ENCODE measurements at regions not wholly inside any gene's neighbourhood (a gene's known extent, or its start where the extent isn't known, plus 50 kb on each side); places are given as distances from the start of the nearest gene placed in this dataset.

DNA sequence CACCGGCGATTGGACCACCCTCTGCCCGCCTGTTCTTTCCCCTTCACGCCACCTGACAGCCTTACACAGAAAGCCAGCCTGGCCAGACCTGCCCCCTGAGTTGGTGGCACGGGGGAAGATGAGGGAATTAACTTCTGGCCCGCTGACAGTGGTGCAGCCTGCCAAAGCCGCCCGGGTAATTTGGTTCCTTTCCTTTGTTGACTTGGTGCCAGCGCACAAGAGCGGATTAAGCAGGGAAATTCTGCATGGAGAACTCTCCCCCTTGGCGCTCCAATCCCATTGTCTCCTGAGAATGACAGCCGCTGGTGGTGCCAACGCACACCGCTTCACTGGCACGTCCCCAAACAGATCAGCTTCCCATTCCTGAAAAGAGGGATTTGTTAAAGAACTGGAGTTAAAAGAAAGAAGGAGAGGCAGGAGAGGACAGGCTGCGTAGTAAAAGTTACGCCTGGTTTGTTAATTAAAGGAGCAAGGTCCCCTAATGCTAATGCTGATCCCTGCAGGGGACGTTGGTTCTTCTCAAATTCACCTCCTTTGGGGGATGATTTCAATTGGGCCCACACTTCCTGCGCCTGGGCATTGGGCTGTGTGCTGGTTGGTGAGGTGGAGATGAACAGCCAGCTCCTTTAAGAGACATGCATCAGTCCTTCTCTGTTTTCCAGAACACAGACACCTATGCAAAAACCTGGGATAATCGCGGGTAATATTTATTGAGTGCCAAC, 286.8 kb downstream of the MYCN start:
- TF ChIP-seq ZBTB17 (tag by site-specific recombination; IDR thresholded peaks at IDR 0.05) (no peak), HOXD13 (CRISPR knock-in tag; IDR thresholded peaks at IDR 0.05; ENCODE audit: borderline replicate concordance) (no peak), ZNF624 (tag by site-specific recombination; IDR thresholded peaks at IDR 0.05) (no peak), ZBTB7A (tag by site-specific recombination; IDR thresholded peaks at IDR 0.05; ENCODE audit: low read depth) (no peak), ZNF391 (tag by site-specific recombination; IDR thresholded peaks at IDR 0.05; ENCODE audit: borderline replicate concordance, low read depth) (no peak), SALL2 (tag by site-specific recombination; IDR thresholded peaks at IDR 0.05; ENCODE audit: borderline replicate concordance) (no peak), MYNN (tag by site-specific recombination; IDR thresholded peaks at IDR 0.05; ENCODE audit: borderline replicate concordance) (no peak)
- TF ChIP-seq, protein P1, sequence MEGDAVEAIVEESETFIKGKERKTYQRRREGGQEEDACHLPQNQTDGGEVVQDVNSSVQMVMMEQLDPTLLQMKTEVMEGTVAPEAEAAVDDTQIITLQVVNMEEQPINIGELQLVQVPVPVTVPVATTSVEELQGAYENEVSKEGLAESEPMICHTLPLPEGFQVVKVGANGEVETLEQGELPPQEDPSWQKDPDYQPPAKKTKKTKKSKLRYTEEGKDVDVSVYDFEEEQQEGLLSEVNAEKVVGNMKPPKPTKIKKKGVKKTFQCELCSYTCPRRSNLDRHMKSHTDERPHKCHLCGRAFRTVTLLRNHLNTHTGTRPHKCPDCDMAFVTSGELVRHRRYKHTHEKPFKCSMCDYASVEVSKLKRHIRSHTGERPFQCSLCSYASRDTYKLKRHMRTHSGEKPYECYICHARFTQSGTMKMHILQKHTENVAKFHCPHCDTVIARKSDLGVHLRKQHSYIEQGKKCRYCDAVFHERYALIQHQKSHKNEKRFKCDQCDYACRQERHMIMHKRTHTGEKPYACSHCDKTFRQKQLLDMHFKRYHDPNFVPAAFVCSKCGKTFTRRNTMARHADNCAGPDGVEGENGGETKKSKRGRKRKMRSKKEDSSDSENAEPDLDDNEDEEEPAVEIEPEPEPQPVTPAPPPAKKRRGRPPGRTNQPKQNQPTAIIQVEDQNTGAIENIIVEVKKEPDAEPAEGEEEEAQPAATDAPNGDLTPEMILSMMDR (tag by site-specific recombination; IDR thresholded peaks at IDR 0.05) = no peak
- TF ChIP-seq, protein P2, sequence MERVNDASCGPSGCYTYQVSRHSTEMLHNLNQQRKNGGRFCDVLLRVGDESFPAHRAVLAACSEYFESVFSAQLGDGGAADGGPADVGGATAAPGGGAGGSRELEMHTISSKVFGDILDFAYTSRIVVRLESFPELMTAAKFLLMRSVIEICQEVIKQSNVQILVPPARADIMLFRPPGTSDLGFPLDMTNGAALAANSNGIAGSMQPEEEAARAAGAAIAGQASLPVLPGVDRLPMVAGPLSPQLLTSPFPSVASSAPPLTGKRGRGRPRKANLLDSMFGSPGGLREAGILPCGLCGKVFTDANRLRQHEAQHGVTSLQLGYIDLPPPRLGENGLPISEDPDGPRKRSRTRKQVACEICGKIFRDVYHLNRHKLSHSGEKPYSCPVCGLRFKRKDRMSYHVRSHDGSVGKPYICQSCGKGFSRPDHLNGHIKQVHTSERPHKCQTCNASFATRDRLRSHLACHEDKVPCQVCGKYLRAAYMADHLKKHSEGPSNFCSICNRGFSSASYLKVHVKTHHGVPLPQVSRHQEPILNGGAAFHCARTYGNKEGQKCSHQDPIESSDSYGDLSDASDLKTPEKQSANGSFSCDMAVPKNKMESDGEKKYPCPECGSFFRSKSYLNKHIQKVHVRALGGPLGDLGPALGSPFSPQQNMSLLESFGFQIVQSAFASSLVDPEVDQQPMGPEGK (tag by site-specific recombination; IDR thresholded peaks at IDR 0.05) = no peak
- TF ChIP-seq, protein P3, sequence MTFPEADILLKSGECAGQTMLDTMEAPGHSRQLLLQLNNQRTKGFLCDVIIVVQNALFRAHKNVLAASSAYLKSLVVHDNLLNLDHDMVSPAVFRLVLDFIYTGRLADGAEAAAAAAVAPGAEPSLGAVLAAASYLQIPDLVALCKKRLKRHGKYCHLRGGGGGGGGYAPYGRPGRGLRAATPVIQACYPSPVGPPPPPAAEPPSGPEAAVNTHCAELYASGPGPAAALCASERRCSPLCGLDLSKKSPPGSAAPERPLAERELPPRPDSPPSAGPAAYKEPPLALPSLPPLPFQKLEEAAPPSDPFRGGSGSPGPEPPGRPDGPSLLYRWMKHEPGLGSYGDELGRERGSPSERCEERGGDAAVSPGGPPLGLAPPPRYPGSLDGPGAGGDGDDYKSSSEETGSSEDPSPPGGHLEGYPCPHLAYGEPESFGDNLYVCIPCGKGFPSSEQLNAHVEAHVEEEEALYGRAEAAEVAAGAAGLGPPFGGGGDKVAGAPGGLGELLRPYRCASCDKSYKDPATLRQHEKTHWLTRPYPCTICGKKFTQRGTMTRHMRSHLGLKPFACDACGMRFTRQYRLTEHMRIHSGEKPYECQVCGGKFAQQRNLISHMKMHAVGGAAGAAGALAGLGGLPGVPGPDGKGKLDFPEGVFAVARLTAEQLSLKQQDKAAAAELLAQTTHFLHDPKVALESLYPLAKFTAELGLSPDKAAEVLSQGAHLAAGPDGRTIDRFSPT (tag by site-specific recombination; IDR thresholded peaks at IDR 0.05) = no peak
- TF ChIP-seq, protein P4, sequence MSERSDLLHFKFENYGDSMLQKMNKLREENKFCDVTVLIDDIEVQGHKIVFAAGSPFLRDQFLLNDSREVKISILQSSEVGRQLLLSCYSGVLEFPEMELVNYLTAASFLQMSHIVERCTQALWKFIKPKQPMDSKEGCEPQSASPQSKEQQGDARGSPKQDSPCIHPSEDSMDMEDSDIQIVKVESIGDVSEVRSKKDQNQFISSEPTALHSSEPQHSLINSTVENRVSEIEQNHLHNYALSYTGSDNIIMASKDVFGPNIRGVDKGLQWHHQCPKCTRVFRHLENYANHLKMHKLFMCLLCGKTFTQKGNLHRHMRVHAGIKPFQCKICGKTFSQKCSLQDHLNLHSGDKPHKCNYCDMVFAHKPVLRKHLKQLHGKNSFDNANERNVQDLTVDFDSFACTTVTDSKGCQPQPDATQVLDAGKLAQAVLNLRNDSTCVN (tag by site-specific recombination; optimal IDR thresholded peaks at IDR 0.05) = no peak
